Pancreas (tissue), 10 donors: ENCODE measurements at regions not wholly inside any gene's neighbourhood (a gene's known extent, or its start where the extent isn't known, plus 50 kb on each side); places are given as distances from the start of the nearest gene placed in this dataset.
A peak's percentile ranks its signal among the peaks of the same experiment; 100 is the strongest.

Experiments
- ATAC-seq, 4 donors: fragments of 200-7000 bp; cut with Tn5 transposase; one replicate each; pipeline versions ENCODE4 v1.8.0 to v1.9.1; 2020; ENCODE audit warnings: mild to moderate bottlenecking in 4 of 4, moderate library complexity in 4 of 4
- DNase-seq, 6 donors: peaks; one replicate each; pipeline ENCODE4 v3.0.0-alpha.2; 2020
- FAIRE-seq: peaks from 2 replicates; lab custom pipeline; 2012; peaks lifted over from hg19 to GRCh38; lab: Jason Lieb, UNC
- H3K27ac ChIP-seq, 4 donors: fragments of 200-600 bp; sonication (generic); 1 replicate in 3 of 4; 2 replicates in 1 of 4; pipeline versions ENCODE4 v1.5.0 to v1.8.0; 2020
- H3K27me3 ChIP-seq, 4 donors: fragments of 200-600 bp; one replicate each; pipeline ENCODE4 v1.8.0; 2021
- H3K36me3 ChIP-seq, 3 donors: fragments of 200-600 bp; sonication (generic) in 1 of 3; one replicate each; pipeline versions ENCODE4 v1.5.0 to v1.8.0; 2020 to 2021
- H3K4me1 ChIP-seq, 3 donors: fragments of 200-600 bp; one replicate each; pipeline ENCODE4 v1.8.0; 2021
- H3K4me3 ChIP-seq, 4 donors: fragments of 200-600 bp; sonication (generic) in 2 of 4; one replicate each; pipeline versions ENCODE4 v1.5.0 to v1.8.0; 2020 to 2021
- H3K9me3 ChIP-seq, 4 donors: fragments of 200-600 bp; one replicate each; pipeline ENCODE4 v1.8.0; 2021
- WGBS, 2 donors: extraction: QIAGEN DNeasy Blood & Tissue Kit; methylation state at CpG; one replicate each; pipeline ENCODE4 v1.1.7; 2013; 5-methylcytosine and 5-hydroxymethylcytosine counted together
- intact Hi-C, 3 donors: fragments of 100-400 bp; cut with DNase I; formaldehyde crosslinking; loops; one replicate each; pipeline versions ENCODE4 v1.11.1 to v1.14.2; 2022
- TF ChIP-seq, protein P1 (sequence below), 4 donors: fragments of 200-600 bp; sonication (generic) in 3 of 4; IDR thresholded peaks; one replicate each; pipeline versions ENCODE4 v1.5.0 to v1.8.0; 2021; ENCODE audit warnings: antibody characterized with exemption in 4 of 4
- donor health status: healthy with polysubstance abuse.
- donor health status: DM: no; HTN: no; CAD: no; lungs with moderate emphysema.
- donor health status: DM: no; HTN: no; CAD: no.
- donor health status: control.
- donor health status: control.
- donor health status: Bipolar disorder and iron deficiency.
- donor health status: DM: yes; HTN: yes; CAD: no.
- donor health status: DM: no; HTN: no; CAD: no.
- donor health status: DM: no; HTN: no; CAD: no.
- donor health status: DM: yes; HTN: yes; CAD: no.

DNA sequence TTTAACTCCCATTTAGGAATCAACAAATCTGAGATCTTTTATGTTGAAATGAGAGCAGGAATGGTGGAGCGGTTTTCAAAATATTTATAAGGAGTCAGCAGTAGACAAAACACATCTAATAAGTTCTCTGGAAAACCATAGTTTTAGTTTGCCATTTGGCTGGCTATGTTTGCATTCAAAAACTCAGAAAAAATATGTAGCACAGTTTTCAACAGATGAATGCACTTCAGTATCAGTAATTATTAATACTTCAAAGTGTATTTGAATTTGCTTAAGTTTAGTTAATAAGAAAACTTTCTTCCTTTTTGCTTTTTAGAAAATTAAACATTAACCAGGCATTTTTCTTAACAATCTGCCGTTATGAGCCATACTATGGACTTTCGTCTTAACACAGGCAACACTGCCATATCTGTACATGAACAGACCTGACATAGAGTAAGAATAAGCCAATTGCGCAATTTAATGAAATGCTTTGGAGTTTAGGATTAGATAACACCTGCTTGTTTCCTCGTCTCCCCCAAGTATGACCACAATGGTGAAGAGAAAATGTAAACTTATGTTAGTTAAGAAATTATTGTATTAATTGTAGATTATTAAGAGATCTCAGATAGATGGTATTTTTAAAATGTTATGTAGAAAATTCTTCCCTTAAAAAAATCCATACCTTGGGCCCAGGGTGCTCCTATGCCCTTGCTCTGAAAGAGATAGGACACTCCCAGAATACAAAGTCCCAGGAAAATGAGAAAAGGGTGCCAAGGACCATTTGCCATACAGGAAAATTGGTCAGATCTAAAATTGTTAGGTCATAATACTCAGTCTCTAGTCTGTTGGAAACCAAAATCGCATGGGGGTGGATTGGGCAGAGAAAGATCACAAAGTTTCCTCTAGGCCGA lies 552.3 kb upstream of the ARGLU1 start:
- Histone ChIP-seq H3K27ac (no peak overlapping the region), H3K4me1 (peaks cover 0 to 5% (median 0%) of the 10 kb centered on the region in 3 donors), H3K36me3 (no peaks in the 10 kb centered on the region), H3K4me3 (no peak overlapping the region), H3K27me3 (no peaks in the 10 kb centered on the region), H3K9me3 (no peaks in the 10 kb centered on the region)
- DNase-seq, result no peak
- intact Hi-C loops, result no loop called here
- ATAC-seq, result peak in 2 of 4 donors; percentile 55
- no peak for FAIRE-seq
- TF ChIP-seq, protein P1, sequence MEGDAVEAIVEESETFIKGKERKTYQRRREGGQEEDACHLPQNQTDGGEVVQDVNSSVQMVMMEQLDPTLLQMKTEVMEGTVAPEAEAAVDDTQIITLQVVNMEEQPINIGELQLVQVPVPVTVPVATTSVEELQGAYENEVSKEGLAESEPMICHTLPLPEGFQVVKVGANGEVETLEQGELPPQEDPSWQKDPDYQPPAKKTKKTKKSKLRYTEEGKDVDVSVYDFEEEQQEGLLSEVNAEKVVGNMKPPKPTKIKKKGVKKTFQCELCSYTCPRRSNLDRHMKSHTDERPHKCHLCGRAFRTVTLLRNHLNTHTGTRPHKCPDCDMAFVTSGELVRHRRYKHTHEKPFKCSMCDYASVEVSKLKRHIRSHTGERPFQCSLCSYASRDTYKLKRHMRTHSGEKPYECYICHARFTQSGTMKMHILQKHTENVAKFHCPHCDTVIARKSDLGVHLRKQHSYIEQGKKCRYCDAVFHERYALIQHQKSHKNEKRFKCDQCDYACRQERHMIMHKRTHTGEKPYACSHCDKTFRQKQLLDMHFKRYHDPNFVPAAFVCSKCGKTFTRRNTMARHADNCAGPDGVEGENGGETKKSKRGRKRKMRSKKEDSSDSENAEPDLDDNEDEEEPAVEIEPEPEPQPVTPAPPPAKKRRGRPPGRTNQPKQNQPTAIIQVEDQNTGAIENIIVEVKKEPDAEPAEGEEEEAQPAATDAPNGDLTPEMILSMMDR (IDR thresholded peaks at IDR 0.05), result no peak
- WGBS, 2 donors, result 57 to 61% methylated on average over 7 of the region's 7 CpGs

DNA sequence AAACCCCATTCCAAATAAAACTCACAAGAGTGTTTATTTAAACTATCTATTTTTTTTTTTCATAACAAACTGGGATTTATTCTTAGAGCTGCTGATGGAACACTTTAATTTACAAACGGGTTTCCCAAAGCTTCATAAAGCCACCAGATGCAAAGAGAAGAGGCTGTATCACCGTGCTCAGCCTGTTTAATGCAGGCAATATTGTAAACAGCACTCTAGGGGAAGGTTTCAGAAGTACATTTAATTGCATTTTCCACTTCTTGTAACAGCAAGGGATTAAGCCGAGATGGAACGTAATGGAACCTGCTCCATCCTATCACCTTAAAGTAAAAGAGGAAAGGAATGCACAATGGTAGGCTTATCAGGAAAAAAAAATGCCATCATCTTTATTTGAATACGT lies 550.6 kb upstream of the ARGLU1 start:
- 68 to 69% methylated on average over 5 of the region's 5 CpGs for WGBS, 2 donors
- intact Hi-C loops, result no loop called here
- Histone ChIP-seq H3K9me3 (no peaks in the 10 kb centered on the region), H3K36me3 (no peaks in the 10 kb centered on the region), H3K27ac (no peak overlapping the region), H3K27me3 (no peaks in the 10 kb centered on the region), H3K4me1 (peaks cover 0 to 5% (median 0%) of the 10 kb centered on the region in 3 donors), H3K4me3 (no peak overlapping the region)
- TF ChIP-seq, protein P1 (IDR thresholded peaks at IDR 0.05), result no peak
- ATAC-seq (no peak), DNase-seq (no peak), FAIRE-seq (no peak)

DNA sequence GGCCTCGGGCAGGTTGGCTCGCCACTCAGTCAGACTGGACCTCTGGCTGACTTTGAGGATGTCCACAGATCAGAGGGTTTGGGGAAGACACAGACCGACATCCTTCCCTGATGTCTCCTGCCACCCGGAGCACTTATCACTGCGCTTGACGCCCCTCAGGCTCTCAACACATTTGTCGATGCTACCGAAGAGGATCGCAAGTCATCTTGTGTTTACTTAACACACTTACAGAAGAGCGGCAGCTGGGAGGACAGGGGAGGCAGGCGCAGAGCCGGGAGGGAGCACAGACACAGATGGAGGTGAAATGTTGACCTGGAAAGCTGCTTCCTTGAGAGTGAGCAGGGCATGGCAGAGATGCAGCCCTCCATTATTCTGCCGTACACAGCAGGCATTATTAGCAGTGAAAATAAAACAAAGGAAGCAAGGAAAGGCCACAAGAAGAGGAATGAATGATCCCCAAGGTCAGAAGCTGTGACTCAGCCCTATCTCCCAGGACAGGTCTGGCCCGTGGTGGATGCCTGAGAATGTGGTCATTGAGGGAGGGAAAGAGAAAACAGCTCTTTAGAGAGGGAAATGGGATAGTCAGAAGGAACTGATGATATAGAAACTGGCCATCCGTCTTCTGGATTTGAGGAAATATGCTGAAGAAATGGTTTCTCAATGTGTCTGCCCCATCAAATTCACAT lies 549.5 kb upstream of the ARGLU1 start:
- Histone ChIP-seq H3K4me1 (peaks cover 0 to 5% (median 0%) of the 10 kb centered on the region in 3 donors), H3K4me3 (no peak overlapping the region), H3K27ac (no peak overlapping the region), H3K9me3 (no peaks in the 10 kb centered on the region), H3K27me3 (no peaks in the 10 kb centered on the region), H3K36me3 (no peaks in the 10 kb centered on the region)
- FAIRE-seq (no peak), ATAC-seq (no peak), DNase-seq (peak in 1 of 6 donors; percentile 30)
- WGBS, 2 donors, result 76 to 85% methylated on average over 15 of the region's 15 CpGs
- TF ChIP-seq, protein P1 (IDR thresholded peaks at IDR 0.05), result no peak
- intact Hi-C loops, result no loop called here

DNA sequence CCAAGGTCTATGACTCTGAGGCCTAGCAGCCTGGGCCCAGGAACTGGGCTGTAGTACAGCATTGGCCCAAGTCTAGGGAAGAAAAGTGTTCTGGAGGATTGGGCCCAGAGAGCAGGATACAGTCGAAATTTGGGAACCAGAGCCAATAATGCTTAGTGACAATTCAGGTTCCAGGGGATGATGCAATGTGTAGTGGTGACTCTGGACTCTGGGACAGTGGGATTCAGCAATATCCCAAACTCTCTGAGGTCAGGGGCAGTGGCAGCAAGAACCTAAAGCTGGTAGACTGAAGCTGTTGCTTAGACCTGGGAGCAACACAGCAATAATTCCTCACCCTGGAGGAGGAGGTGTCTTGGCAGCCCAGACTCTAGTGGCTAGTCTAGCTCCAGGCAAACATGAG lies 545.5 kb upstream of the ARGLU1 start:
- H3K27me3 ChIP-seq, result peaks cover 0 to 3% (median 0%) of the 10 kb centered on the region in 4 donors
- FAIRE-seq (no peak), ATAC-seq (no peak), DNase-seq (no peak)
- 58 to 62% methylated on average over 1 of the region's 1 CpG for WGBS, 2 donors
- H3K9me3 ChIP-seq, result no peaks in the 10 kb centered on the region
- H3K4me1 ChIP-seq, result no peaks in the 10 kb centered on the region
- TF ChIP-seq, protein P1 (IDR thresholded peaks at IDR 0.05), result no peak
- no peak overlapping the region for H3K27ac ChIP-seq
- H3K36me3 ChIP-seq, result no peaks in the 10 kb centered on the region
- H3K4me3 ChIP-seq, result no peak overlapping the region
- intact Hi-C loops, result no loop called here
